ENCODE measurements at regions not wholly inside any gene's neighbourhood (a gene's known extent, or its start where the extent isn't known, plus 50 kb on each side); places are given as distances from the start of the nearest gene placed in this dataset.
A peak's percentile ranks its signal among the peaks of the same experiment; 100 is the strongest.

DNA sequence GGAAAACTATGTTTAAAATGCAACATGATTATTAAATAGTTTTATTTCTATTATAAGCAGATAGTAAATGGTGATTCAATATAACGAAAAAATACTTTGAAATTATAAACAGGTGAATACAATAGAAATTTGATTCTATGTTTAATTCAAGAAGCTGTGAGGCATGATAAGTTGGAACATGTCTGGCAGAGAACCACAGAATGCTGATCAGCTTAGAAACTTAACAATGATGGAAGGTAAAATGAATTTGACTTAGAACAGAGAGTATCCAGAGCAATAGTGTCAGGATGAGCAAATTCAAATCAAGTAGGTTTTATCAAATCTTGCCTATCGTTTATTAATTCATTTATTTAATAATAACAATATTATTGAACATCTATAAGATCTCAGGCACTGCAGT lies 83.4 kb upstream of the ADGRL4 start:
- H3K27ac ChIP-seq = no peak overlapping the region
- no peak for DNase-seq

DNA sequence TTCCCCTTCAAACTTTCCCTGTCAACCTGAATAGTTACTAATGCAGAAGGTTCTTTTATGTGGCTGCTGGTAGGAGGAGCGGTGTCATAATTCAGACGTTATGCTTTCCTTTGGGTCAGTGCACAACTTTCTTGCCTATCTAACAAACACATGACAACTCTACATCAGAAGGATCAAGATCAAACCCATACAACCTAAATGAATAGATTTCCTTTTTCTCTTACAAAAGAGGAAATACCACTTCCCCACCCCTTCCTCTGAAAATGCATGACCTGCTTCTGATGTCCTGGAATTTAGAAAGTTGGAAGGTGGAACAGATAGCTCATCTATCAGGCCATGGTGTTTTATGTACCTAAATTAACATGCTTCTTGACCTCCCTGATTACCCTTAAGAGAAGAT lies 75.7 kb upstream of the ADGRL4 start:
- WGBS, 4 donors = 67 to 78% (median 76%) methylated on average over 2 of the region's 2 CpGs
- intact Hi-C loops (cut with DNase I) = no loop called here

More for the DNA sequence above, 83.4 kb upstream of the ADGRL4 start:
- H3K36me3 ChIP-seq (replicated peaks in 1 of 2) = no peaks in the 10 kb centered on the region
- no peaks in the 10 kb centered on the region for H3K9me3 ChIP-seq (replicated peaks in 1 of 3)
- no peak overlapping the region for H3K4me3 ChIP-seq
- intact Hi-C loops (cut with DNase I) = no loop called here
- H3K4me1 ChIP-seq (replicated peaks in 1 of 2) = no peaks in the 10 kb centered on the region
- H3K27me3 ChIP-seq = no peaks in the 10 kb centered on the region
- 55 to 70% (median 67%) methylated on average over 2 of the region's 2 CpGs for WGBS, 4 donors
- no peak for TF ChIP-seq POLR2A (IDR thresholded peaks at IDR 0.05)
- TF ChIP-seq, protein P1, sequence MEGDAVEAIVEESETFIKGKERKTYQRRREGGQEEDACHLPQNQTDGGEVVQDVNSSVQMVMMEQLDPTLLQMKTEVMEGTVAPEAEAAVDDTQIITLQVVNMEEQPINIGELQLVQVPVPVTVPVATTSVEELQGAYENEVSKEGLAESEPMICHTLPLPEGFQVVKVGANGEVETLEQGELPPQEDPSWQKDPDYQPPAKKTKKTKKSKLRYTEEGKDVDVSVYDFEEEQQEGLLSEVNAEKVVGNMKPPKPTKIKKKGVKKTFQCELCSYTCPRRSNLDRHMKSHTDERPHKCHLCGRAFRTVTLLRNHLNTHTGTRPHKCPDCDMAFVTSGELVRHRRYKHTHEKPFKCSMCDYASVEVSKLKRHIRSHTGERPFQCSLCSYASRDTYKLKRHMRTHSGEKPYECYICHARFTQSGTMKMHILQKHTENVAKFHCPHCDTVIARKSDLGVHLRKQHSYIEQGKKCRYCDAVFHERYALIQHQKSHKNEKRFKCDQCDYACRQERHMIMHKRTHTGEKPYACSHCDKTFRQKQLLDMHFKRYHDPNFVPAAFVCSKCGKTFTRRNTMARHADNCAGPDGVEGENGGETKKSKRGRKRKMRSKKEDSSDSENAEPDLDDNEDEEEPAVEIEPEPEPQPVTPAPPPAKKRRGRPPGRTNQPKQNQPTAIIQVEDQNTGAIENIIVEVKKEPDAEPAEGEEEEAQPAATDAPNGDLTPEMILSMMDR (IDR thresholded peaks at IDR 0.05) = no peak

DNA sequence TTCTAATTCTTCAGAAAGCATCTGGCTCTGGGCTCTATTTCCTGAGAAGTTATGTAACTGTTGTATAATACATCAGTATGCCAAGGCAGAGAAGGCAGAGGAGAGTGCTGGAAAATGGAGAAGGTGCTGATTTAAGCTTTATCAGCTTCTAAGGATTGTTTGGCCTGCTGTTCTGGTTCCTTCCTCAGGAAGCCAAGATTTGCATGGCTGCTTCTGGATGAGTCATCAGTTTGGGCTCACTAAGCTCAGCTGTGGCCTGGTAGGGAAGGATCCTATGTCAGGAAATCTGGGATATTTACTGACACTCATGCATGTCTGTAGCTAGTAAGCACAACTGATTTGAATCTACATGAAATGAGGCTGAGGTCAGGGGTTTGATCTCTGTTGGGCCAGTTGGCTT lies 73.2 kb upstream of the ADGRL4 start:
- Histone ChIP-seq H3K36me3 (replicated peaks in 1 of 2) (no peaks in the 10 kb centered on the region), H3K9me3 (replicated peaks in 1 of 3) (no peaks in the 10 kb centered on the region), H3K27me3 (no peaks in the 10 kb centered on the region), H3K27ac (peak overlapping the region in 1 of 5 donors; percentile 14), H3K4me1 (replicated peaks in 1 of 2) (no peaks in the 10 kb centered on the region), H3K4me3 (no peak overlapping the region)
- intact Hi-C loops (cut with DNase I) = no loop called here
- TF ChIP-seq, protein P1 (IDR thresholded peaks at IDR 0.05) = no peak
- no peak for TF ChIP-seq POLR2A (IDR thresholded peaks at IDR 0.05)
- peak in 5 of 7 donors; percentile 15 to 58 (median 30) for DNase-seq

More for the DNA sequence above, 75.7 kb upstream of the ADGRL4 start:
- Histone ChIP-seq H3K36me3 (replicated peaks in 1 of 2) (no peaks in the 10 kb centered on the region), H3K4me3 (no peak overlapping the region), H3K27ac (no peak overlapping the region), H3K9me3 (replicated peaks in 1 of 3) (no peaks in the 10 kb centered on the region), H3K27me3 (no peaks in the 10 kb centered on the region), H3K4me1 (replicated peaks in 1 of 2) (no peaks in the 10 kb centered on the region)
- DNase-seq = no peak
- TF ChIP-seq, protein P1 (IDR thresholded peaks at IDR 0.05) = no peak
- no peak for TF ChIP-seq POLR2A (IDR thresholded peaks at IDR 0.05)

DNA sequence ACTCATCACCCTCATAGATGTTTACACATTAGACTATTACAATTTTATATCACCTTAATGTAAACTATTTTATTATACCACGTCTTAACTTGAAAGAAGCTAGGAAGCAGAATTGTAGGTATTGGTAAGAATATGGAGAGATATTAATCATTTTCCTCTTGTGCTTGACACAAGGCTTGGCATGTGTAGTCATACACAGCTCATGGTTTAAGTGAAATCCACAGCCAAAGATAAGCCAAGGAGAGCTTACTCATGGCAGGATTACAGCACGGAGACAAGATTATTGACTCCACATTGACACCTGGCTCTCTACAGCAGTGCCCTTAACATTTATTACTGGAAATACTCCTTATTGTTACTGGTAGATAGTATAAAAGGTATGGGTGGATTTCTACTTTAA lies 68.4 kb upstream of the ADGRL4 start:
- H3K4me1 ChIP-seq (replicated peaks in 1 of 2) = no peaks in the 10 kb centered on the region
- intact Hi-C loops (cut with DNase I) = no loop called here
- WGBS, 4 donors = 61 to 80% (median 74%) methylated on average over 2 of the region's 2 CpGs
- no peak for DNase-seq
- no peaks in the 10 kb centered on the region for H3K36me3 ChIP-seq (replicated peaks in 1 of 2)
- no peak for TF ChIP-seq POLR2A (IDR thresholded peaks at IDR 0.05)
- TF ChIP-seq, protein P1 (IDR thresholded peaks at IDR 0.05) = no peak
- H3K27me3 ChIP-seq = no peaks in the 10 kb centered on the region
- H3K4me3 ChIP-seq = no peak overlapping the region
- H3K9me3 ChIP-seq (replicated peaks in 1 of 3) = peaks cover 0 to 4% (median 0%) of the 10 kb centered on the region in 3 donors
- no peak overlapping the region for H3K27ac ChIP-seq

All from adrenal gland (tissue), 9 donors.